DMS 273 treated with DMSO at 0.1 percent for 48 hours (cell line): ENCODE measurements at regions not wholly inside any gene's neighbourhood (a gene's known extent, or its start where the extent isn't known, plus 50 kb on each side); places are given as distances from the start of the nearest gene placed in this dataset.
A peak's percentile ranks its signal among the peaks of the same experiment; 100 is the strongest.

ENCODE experiments used
- DNase-seq: peaks from one replicate; lab custom pipeline; 2025; lab: John Stamatoyannopoulos, UW

GRCh38 chr6:140124498-140124897, 750.0 kb upstream of the CITED2 start:
- no peak for DNase-seq

DNA sequence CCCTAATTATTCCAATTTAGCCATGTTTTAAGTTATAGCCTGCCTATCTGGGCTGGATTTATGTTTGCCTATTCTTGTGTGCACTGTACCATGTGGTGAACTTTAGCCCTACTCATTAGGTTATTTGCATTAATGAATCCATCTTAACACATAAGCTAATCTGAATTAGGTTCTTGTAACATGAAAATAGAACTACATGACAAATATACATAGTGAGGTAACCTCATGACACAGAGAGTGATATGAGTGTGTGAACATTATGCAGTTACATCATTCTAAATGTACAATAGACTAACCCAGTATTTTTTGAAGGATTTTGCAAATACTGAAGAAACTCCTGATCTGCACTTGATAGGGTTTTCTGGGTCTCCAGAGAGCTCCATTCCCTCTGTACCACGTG, 733.7 kb upstream of the CITED2 start:
- DNase-seq, result no peak

GRCh38 chr6:140107216-140107615, 732.8 kb upstream of the CITED2 start:
- DNase-seq, result no peak

GRCh38 chr6:140105857-140106256, 731.4 kb upstream of the CITED2 start:
- no peak for DNase-seq

DNA sequence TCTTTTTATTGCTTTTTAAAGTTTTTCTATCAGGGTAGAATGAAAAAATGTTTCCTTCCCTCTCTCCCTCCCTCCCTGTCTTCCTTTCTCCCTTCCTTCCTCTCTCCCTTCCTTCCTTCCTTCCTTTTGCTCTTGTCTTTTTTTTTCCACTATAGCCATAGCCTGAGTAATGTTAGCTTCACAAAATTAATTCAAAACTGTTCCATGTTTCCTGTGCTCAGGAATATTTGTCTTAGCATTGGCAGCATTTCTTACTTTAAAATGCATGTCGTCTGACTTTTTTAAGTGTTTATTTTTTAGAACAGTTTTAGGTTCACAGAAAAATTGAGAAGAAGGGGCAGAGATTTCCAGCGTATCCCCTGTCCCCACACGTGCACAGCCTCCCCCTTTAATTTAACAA, 730.8 kb upstream of the CITED2 start:
- no peak for DNase-seq

- no peak for DNase-seq
These were observed 727.4 kb upstream of the CITED2 start for GRCh38 chr6:140101818-140102217.

DNA sequence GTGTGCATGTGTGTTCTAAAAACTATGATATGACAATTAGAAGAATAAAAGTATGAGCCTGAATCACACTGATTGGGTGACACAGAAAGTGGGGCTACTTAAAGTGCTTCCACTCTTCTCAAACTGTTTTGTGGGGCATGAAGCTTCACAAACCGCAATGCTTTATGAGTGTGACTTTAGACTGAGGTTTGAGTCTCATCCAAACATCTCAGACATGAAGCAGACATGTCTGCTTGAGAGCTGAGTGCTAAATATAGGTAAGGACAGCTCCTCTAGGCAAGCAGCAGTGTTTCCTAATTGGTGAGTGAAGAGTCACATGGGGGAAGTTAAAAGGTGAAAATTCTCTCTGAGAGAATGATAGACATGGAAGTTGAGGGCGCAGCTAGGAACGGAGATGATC, 726.9 kb upstream of the CITED2 start:
- DNase-seq, result no peak

DNA sequence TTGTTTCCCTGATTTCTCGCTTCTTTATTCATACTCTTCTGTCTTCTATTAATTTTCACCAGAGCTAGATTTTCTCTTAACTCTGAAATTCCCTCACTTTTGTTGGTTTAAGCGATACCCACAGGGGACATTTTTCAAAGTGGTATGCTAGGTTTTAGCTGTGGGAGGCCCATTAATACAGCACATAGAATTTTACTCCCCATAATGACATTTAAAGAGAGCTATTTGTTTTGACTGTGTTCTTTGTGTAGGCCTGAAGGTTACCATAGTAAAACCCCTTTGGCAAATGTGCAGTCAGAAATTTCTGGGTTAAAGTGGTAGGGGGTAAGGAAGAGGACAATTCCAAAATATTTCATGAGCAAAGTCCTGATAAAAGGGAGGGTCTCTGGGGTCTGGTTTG, 721.1 kb upstream of the CITED2 start:
- no peak for DNase-seq

DNA sequence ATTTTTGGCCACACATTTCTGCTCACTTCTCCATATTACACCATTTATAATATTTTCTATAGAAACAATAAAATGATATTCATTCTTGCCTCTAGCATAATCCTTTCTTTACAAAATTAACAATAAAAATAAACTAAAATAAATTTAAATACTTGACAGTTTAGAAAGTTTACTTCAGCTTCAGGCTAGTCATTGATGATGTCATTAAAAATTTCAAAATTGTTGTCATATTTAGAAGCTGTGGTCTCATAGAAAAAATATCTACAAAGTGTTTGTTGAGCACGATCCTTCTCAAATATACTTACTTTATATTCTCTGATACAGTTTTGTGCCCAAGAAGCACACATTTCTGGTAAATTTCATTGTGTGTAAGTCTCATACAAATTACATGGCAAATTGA, 717.4 kb upstream of the CITED2 start:
- no peak for DNase-seq

DNA sequence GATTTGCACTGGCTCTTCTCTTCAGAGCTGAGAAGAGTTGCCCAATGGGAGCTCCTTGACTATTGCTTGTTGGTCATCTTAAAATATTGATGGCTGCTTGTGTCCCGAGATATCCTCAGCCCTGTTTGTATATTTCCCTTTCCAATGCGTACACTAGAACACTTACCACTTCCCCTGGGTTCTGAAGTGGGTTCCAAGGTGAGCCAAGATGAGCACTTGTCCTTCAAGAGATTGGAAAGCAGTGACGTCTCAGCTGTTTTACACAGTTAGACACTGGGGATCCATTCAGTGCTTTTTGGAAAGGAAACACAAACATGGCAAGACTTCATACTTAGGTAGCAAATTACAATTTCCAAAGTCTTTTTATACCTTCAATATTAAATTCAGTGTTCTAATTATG, 716.4 kb upstream of the CITED2 start:
- DNase-seq, result no peak

GRCh38 chr6:140083375-140083774, 708.9 kb upstream of the CITED2 start:
- DNase-seq, result no peak

GRCh38 chr6:140082867-140083297, 708.4 kb upstream of the CITED2 start:
- no peak for DNase-seq

- no peak for DNase-seq
These were observed 704.9 kb upstream of the CITED2 start for GRCh38 chr6:140079328-140079727.

DNA sequence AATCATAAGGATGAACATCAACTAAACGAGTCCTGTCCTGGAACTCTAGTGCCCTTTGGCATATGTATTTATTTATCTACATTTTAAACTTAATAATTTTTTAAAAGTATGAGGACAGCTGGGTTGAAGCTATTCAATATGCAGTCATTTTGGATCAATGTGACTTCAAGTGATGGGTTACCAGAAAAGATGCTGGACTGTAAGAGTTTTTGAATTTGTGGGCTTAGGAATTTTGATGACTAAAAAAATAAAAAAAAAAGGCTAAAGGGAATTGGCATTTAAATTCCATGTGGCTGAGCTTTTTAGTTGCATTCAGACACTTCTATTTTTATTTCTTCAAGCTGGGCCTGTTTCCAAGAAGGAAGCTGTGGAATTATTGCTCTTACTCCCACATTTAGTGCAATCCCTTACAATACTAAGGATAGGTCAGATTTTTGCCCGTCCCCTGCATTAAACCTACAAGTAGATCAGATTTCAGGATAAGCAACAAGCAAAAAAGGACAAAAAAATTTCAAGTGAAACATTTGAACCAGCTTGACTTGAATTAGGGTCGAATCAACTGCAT, 704.2 kb upstream of the CITED2 start:
- DNase-seq, result no peak

DNA sequence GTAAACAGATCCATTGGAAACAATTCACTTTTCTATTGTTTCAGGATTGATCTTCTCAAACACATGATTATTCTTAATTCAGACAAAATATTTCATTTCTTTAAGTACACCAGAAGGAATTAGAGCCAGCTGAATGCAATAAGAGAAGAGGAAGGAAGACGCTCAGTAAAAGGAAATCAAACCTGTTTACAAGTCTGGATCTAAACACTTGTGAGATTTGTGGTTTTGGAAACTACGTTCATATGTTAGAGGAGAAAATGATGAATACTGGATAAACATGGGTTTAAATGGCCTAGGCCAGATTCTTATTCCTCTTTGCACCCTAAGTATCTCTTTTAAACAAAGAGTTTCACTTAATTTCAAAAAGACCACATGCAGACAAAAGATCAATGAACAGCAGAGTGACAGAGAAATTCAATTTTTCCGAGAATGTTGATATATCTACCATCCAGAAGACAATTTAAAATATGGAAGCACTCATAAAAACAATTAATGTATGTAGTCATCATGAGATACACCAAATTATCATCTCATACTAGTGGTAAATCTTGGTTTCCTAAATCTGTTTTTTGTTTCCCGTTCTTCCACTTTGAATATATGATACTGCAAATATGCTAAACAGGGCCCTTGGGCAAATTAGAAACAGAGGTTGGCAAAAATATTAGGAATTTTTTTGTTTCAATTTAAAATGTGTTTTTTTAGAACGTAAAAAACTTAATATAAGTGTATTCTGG, 703.5 kb upstream of the CITED2 start:
- DNase-seq, result no peak

DNA sequence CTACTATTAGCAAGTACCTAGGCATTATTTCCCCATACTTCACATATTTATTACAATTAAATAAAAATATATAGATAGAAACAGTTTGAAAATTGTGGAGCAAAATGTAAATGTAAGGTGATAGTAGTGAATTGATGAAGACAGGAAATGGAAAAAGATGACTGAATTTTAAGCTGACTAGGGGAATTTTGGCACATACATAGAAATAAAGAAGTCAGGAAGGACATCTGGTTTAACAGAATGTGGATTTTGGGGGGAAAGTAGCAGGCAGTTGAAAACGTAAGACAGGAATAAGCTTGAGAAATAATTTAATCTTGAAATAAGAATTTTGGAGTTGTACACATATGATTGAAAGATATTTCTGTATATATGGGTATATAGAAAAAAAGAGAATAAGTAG, 701.7 kb upstream of the CITED2 start:
- DNase-seq, result no peak

- DNase-seq, result no peak
These were observed 699.0 kb upstream of the CITED2 start for GRCh38 chr6:140073456-140073855.

GRCh38 chr6:140071601-140072062, 697.2 kb upstream of the CITED2 start:
- no peak for DNase-seq

DNA sequence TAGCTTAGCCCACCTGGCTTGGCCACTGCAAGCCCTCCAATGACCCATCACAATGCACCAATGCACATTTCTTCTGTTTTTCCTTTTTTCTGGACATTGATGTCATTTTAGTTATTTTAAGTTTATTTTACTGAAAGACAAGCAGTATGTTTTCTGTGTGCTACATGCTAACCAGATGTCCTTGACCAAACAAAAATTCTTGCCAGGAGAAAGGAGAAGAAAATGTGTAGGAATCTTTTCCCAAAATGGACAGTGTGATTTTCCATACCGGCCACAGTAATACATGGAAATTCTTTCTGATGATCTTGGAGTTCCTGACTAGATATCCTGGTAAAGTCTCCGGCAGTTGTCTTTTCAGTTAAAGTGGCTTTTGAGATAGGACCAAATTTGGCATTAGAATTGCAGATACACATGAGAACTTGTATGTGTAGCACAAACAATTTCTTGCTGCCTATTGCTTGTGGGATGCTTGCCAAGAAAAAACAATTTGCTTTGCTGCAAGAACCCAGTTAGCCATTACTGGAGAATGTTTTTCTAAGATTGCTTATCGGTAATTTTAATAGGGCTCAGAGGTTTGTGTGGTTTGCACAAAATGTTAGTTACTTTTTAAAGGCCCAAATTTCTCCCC, 696.5 kb upstream of the CITED2 start:
- no peak for DNase-seq

DNA sequence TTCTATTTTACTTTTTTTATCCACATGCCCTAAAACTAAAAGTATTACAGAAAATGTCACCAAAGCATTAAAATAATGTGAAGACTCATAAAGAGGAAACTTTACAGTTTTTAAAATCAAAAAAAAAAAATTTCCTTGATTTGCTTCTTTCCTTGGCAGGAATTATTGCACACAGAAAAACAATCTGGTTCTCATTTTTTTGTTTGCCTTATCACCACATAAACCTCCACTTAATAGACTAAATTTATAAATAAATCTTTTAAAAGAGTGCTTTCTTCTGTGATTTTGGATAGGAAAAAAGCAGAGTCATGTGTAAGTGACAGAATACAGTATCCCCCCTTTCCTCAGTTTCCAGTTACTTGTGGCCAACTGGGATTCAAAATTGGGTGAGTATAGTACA, 695.1 kb upstream of the CITED2 start:
- DNase-seq, result no peak

GRCh38 chr6:140068801-140069200, 694.4 kb upstream of the CITED2 start:
- no peak for DNase-seq

GRCh38 chr6:140064366-140064765, 689.9 kb upstream of the CITED2 start:
- no peak for DNase-seq

- DNase-seq, result peak; percentile 38
These were observed 688.6 kb upstream of the CITED2 start for GRCh38 chr6:140063021-140063399.
